H9 (cell line): ENCODE measurements at regions not wholly inside any gene's neighbourhood (a gene's known extent, or its start where the extent isn't known, plus 50 kb on each side); places are given as distances from the start of the nearest gene placed in this dataset.

Experiments
- DNase-seq: peaks from one replicate; pipeline ENCODE4 v3.0.0-alpha.2; 2017
- H2AFZ ChIP-seq: one replicate; pipeline ENCODE4 v1.6.1; 2013; ENCODE audit warnings: mild to moderate bottlenecking, low read length, control low read depth, moderate library complexity
- H2AK5ac ChIP-seq: 2 replicates; pipeline ENCODE4 v1.6.1; 2013; ENCODE audit warnings: low read length, control low read depth, mixed read lengths; ENCODE audit not compliant: insufficient read length
- H2BK120ac ChIP-seq: one replicate; pipeline ENCODE4 v1.6.1; 2013; ENCODE audit warnings: low read depth, mild to moderate bottlenecking, low read length, control low read depth, inconsistent platforms; ENCODE audit not compliant: poor library complexity, severe bottlenecking
- H2BK12ac ChIP-seq: 2 replicates; pipeline ENCODE4 v1.6.1; 2013; ENCODE audit warnings: low read length, control low read depth, mixed read lengths, low read depth; ENCODE audit not compliant: insufficient read length
- H2BK15ac ChIP-seq: 2 replicates; pipeline ENCODE4 v1.6.1; 2013; ENCODE audit warnings: low read depth, low read length, control low read depth
- H2BK20ac ChIP-seq: one replicate; pipeline ENCODE4 v1.6.1; 2013; ENCODE audit warnings: low read depth, mild to moderate bottlenecking, low read length, control low read depth, inconsistent platforms; ENCODE audit not compliant: poor library complexity, severe bottlenecking
- H2BK5ac ChIP-seq: 2 replicates; pipeline ENCODE4 v1.6.1; 2013; ENCODE audit warnings: low read length, control low read depth, mixed read lengths; ENCODE audit not compliant: insufficient read length
- H3K14ac ChIP-seq: 2 replicates; pipeline ENCODE4 v1.6.1; 2013; ENCODE audit warnings: low read length, control low read depth; ENCODE audit not compliant: insufficient read depth
- H3K18ac ChIP-seq: 2 replicates; pipeline ENCODE4 v1.6.1; 2013; ENCODE audit warnings: low read depth, mild to moderate bottlenecking, mixed read lengths, low read length, control low read depth; ENCODE audit not compliant: insufficient read length
- H3K23ac ChIP-seq: 2 replicates; pipeline ENCODE4 v1.6.1; 2013; ENCODE audit warnings: low read length, control low read depth, mixed read lengths, low read depth; ENCODE audit not compliant: insufficient read length
- H3K23me2 ChIP-seq: 2 replicates; pipeline ENCODE4 v1.6.1; 2013; ENCODE audit warnings: low read depth, mild to moderate bottlenecking, mixed read lengths, low read length, control low read depth; ENCODE audit not compliant: insufficient read length, poor library complexity, severe bottlenecking
- H3K27ac ChIP-seq: 2 replicates; pipeline ENCODE4 v1.5.1; 2013; ENCODE audit warnings: low read length, control low read depth, mixed read lengths, low read depth; ENCODE audit not compliant: insufficient read length
- H3K27me3 ChIP-seq: 2 replicates; pipeline ENCODE4 v1.6.1; 2013; ENCODE audit warnings: low read length, control low read depth, inconsistent platforms; ENCODE audit not compliant: insufficient read depth
- H3K4ac ChIP-seq: 2 replicates; pipeline ENCODE4 v1.6.1; 2013; ENCODE audit warnings: low read depth, mild to moderate bottlenecking, control low read depth, inconsistent platforms, low read length, moderate library complexity
- H3K4me1 ChIP-seq: 2 replicates; pipeline ENCODE4 v1.6.1; 2013; ENCODE audit warnings: low read length, control low read depth, inconsistent platforms; ENCODE audit not compliant: insufficient read depth
- H3K4me2 ChIP-seq: 2 replicates; pipeline ENCODE4 v1.6.1; 2013; ENCODE audit warnings: low read length, control low read depth, mixed read lengths; ENCODE audit not compliant: insufficient read length, insufficient read depth
- H3K56ac ChIP-seq: 2 replicates; pipeline ENCODE4 v1.6.1; 2013; ENCODE audit warnings: low read depth, mild to moderate bottlenecking, mixed read lengths, low read length, control low read depth; ENCODE audit not compliant: insufficient read length
- H3K79me1 ChIP-seq: 2 replicates; pipeline ENCODE4 v1.6.1; 2013; ENCODE audit warnings: low read depth, mild to moderate bottlenecking, moderate library complexity, low read length, control low read depth, inconsistent platforms; ENCODE audit not compliant: insufficient read depth, poor library complexity, severe bottlenecking
- H3K79me2 ChIP-seq: 2 replicates; pipeline ENCODE4 v1.6.1; 2013; ENCODE audit warnings: low read length, control low read depth, inconsistent platforms; ENCODE audit not compliant: insufficient read depth
- H3K9ac ChIP-seq: 2 replicates; pipeline ENCODE4 v1.6.1; 2013; ENCODE audit warnings: low read length, control low read depth, mixed read lengths; ENCODE audit not compliant: insufficient read length; ENCODE audit errors: extremely low read depth
- H3K9me3 ChIP-seq: one replicate; pipeline ENCODE4 v1.6.1; 2013; ENCODE audit warnings: low read depth, low read length, inconsistent platforms; ENCODE audit not compliant: control insufficient read depth
- H3T11ph ChIP-seq: one replicate; pipeline ENCODE4 v1.6.1; 2013; ENCODE audit warnings: mild to moderate bottlenecking, low read length, control low read depth, inconsistent platforms
- H4K20me1 ChIP-seq: one replicate; pipeline ENCODE4 v1.6.1; 2013; ENCODE audit not compliant: control insufficient read depth, insufficient read length, insufficient read depth
- H4K5ac ChIP-seq: 2 replicates; pipeline ENCODE4 v1.6.1; 2013; ENCODE audit warnings: low read depth, mild to moderate bottlenecking, mixed read lengths, low read length, control low read depth; ENCODE audit not compliant: insufficient read length
- H4K8ac ChIP-seq: replicated peaks from 2 replicates; pipeline ENCODE4 v1.6.1; 2013; ENCODE audit warnings: low read length, control low read depth, mixed read lengths, low read depth; ENCODE audit not compliant: insufficient read length
- H4K91ac ChIP-seq: 2 replicates; pipeline ENCODE4 v1.6.1; 2013; ENCODE audit warnings: low read depth, mild to moderate bottlenecking, moderate library complexity, mixed read lengths, low read length, control low read depth; ENCODE audit not compliant: insufficient read length
- H3K27ac Mint-ChIP-seq, 3 experiments: 2 replicates in 2 of 3; 3 replicates in 1 of 3; pipeline ENCODE4 v1.8.0; 2020 to 2021; ENCODE audit warnings: mixed read lengths in 3 of 3, mild to moderate bottlenecking in 1 of 3, moderate library complexity in 1 of 3
- H3K27me3 Mint-ChIP-seq: 2 replicates; pipeline ENCODE4 v1.8.0; 2021; ENCODE audit warnings: low read depth, mild to moderate bottlenecking, moderate library complexity, mixed read lengths
- H3K36me3 Mint-ChIP-seq, 3 experiments: 2 replicates in 2 of 3; 3 replicates in 1 of 3; pipeline ENCODE4 v1.8.0; 2020 to 2021; ENCODE audit warnings: low read depth in 3 of 3, mixed read lengths in 3 of 3; ENCODE audit not compliant: insufficient read depth in 1 of 3
- H3K4me1 Mint-ChIP-seq, 2 experiments: 2 replicates each; pipeline ENCODE4 v1.8.0; 2020; ENCODE audit warnings: mixed read lengths in 2 of 2
- H3K4me3 Mint-ChIP-seq, 2 experiments: 2 replicates in 1 of 2; 3 replicates in 1 of 2; pipeline ENCODE4 v1.8.0; 2020 to 2021; ENCODE audit warnings: mild to moderate bottlenecking in 2 of 2, mixed read lengths in 2 of 2, moderate library complexity in 1 of 2
- H3K9me3 Mint-ChIP-seq, 2 experiments: 2 replicates in 1 of 2; 3 replicates in 1 of 2; pipeline ENCODE4 v1.8.0; 2020; ENCODE audit warnings: mild to moderate bottlenecking in 2 of 2, mixed read lengths in 2 of 2, moderate library complexity in 1 of 2
- CTCF ChIP-seq: fragments of 200-600 bp; sonication (generic); conservative IDR thresholded peaks from 3 replicates; pipeline ENCODE4 v1.8.0; 2021; ENCODE audit warnings: antibody characterized with exemption, mild to moderate bottlenecking
- WGBS: extraction: QIAGEN DNeasy Blood & Tissue Kit; methylation state at CpG from one replicate; pipeline ENCODE4 v1.1.7; 2013; ENCODE audit warnings: missing lambda C conversion rate, low lambda C conversion rate, mixed read lengths; ENCODE audit not compliant: insufficient read length; ENCODE audit errors: extremely low coverage; 5-methylcytosine and 5-hydroxymethylcytosine counted together

GRCh38 chr13:40186626-40187323, 479.7 kb downstream of the FOXO1 start:
- H2BK15ac ChIP-seq: no peak overlapping the region

More at GRCh38 chr13:40186626-40187323, 479.7 kb downstream of the FOXO1 start:
- Histone ChIP-seq H2BK120ac (no peak overlapping the region), H3K9me3 (no peaks in the 10 kb centered on the region), H3K14ac (no peak overlapping the region; the same call in 1 of the 2 replicates), H2BK12ac (no peak overlapping the region), H2AK5ac (no peak overlapping the region), H3K27ac (no peak overlapping the region), H3K79me2 (no peaks in the 10 kb centered on the region), H2BK5ac (no peak overlapping the region), H3K4ac (no peak overlapping the region), H4K20me1 (no peaks in the 10 kb centered on the region), H3K56ac (no peak overlapping the region), H2AFZ (no peak overlapping the region), H3K4me1 (peaks cover 6% of the 10 kb centered on the region; the same call in 1 of the 2 replicates), H3K18ac (no peak overlapping the region), H3T11ph (no peak overlapping the region), H3K23ac (no peak overlapping the region), H3K23me2 (no peaks in the 10 kb centered on the region), H3K79me1 (no peaks in the 10 kb centered on the region), H3K27me3 (no peaks in the 10 kb centered on the region), H4K8ac (no peak overlapping the region), H3K9ac (no peak overlapping the region), H4K5ac (no peak overlapping the region), H4K91ac (no peak overlapping the region), H3K4me2 (no peak overlapping the region), H2BK20ac (no peak overlapping the region)
- Mint-ChIP-seq H3K36me3 (no peaks in the 10 kb centered on the region), H3K4me3 (no peak overlapping the region), H3K27ac (no peak overlapping the region; a peak in 1 of 7 replicates), H3K27me3 (peaks cover 4% of the 10 kb centered on the region), H3K4me1 (peaks cover 31 to 36% of the 10 kb centered on the region in 2 experiments), H3K9me3 (no peaks in the 10 kb centered on the region)
- no peak for TF ChIP-seq CTCF
- WGBS: no CpG with 5 or more reads among the region's 9 CpGs
- no peak for DNase-seq
